HCT116 (cell line): ENCODE measurements at regions not wholly inside any gene's neighbourhood (a gene's known extent, or its start where the extent isn't known, plus 50 kb on each side); places are given as distances from the start of the nearest gene placed in this dataset.

Experiments used
- ATAC-seq: fragments of 200-7000 bp; cut with Tn5 transposase; 2 replicates; pipeline ENCODE4 v1.9.1; 2020; ENCODE audit warnings: mild to moderate bottlenecking, moderate library complexity
- BruUV-seq: library from RNA; stranded (reverse); fragments of 400-500 nt; replicated peaks from 2 replicates; lab custom pipeline; 2021; lab: Mats Ljungman, UMichigan
- CTCF ChIA-PET: fragments of 300-600 bp; sonication (Branson Sonifier 250); formaldehyde crosslinking; loops from one replicate; lab custom pipeline; 2021; ENCODE audit warnings: antibody characterized with exemption; lab: Charles Lee
- POLR2A ChIA-PET: fragments of 300-600, 350-600 bp; sonication (Branson Sonifier 250); formaldehyde crosslinking; loops from one replicate; lab custom pipeline; 2021; ENCODE audit warnings: antibody characterized with exemption; lab: Charles Lee
- RAD21 ChIA-PET, 2 experiments: fragments of 300-600 bp; sonication (Branson Sonifier 250); formaldehyde crosslinking; loops; one replicate each; lab custom pipeline; 2023; ENCODE audit warnings: low total read pairs in 2 of 2; ENCODE audit not compliant: uncharacterized antibody in 2 of 2, unreplicated experiment in 2 of 2, low non-redundant PET in 1 of 2; lab: Charles Lee
- DNase-seq: peaks from one replicate; pipeline ENCODE4 v3.0.0-alpha.2; 2010; ENCODE audit warnings: low read depth, low spot score
- H2AFZ ChIP-seq: fragments of 200-600 bp; shearing (Covaris generic), sonication (generic); 2 replicates; pipeline ENCODE4 v1.6.1; 2017; ENCODE audit warnings: low read depth, mixed run types, mixed read lengths, antibody characterized with exemption, low read length; ENCODE audit not compliant: poor library complexity, severe bottlenecking
- H3K27ac ChIP-seq: 2 replicates; pipeline ENCODE4 v1.5.1; 2012; ENCODE audit warnings: low read depth, low read length
- H3K27me3 ChIP-seq: fragments of 200-600 bp; sonication (generic); 2 replicates; pipeline ENCODE4 v1.6.1; 2016; ENCODE audit warnings: mixed run types, low read length, mixed read lengths; ENCODE audit not compliant: insufficient read depth
- H3K36me3 ChIP-seq, 2 experiments: fragments of 200-500 bp in 1 of 2; fragments of 200-600 bp in 1 of 2; sonication (Bioruptor generic) in 1 of 2; sonication (generic) in 1 of 2; 2 replicates each; pipeline versions ENCODE4 v1.5.1 to v1.6.1; 2014 to 2016; ENCODE audit warnings: low read length in 2 of 2, inconsistent platforms in 1 of 2, mixed read lengths in 1 of 2, mixed run types in 1 of 2; ENCODE audit not compliant: insufficient read depth in 2 of 2, control insufficient read depth in 1 of 2
- H3K4me1 ChIP-seq, 2 experiments: fragments of 200-600 bp in 1 of 2; sonication (generic) in 1 of 2; 2 replicates each; pipeline versions ENCODE4 v1.5.1 to v1.6.1; 2012 to 2017; ENCODE audit warnings: low read length in 2 of 2, inconsistent platforms in 1 of 2, mild to moderate bottlenecking in 1 of 2, mixed read lengths in 1 of 2, mixed run types in 1 of 2, moderate library complexity in 1 of 2; ENCODE audit not compliant: insufficient read depth in 2 of 2, control insufficient read depth in 1 of 2
- H3K4me2 ChIP-seq: fragments of 200-600 bp; sonication (generic); 2 replicates; pipeline ENCODE4 v1.6.1; 2017; ENCODE audit warnings: mixed run types, low read length, mixed read lengths
- H3K4me3 ChIP-seq, 2 experiments: fragments of 200-600 bp in 1 of 2; sonication (generic) in 1 of 2; replicated peaks in 1 of 2; 2 replicates each; pipeline ENCODE4 v1.5.1; 2011 to 2016; ENCODE audit warnings: low read length in 2 of 2, control low read depth in 1 of 2, low read depth in 1 of 2, mild to moderate bottlenecking in 1 of 2, mixed read lengths in 1 of 2, mixed run types in 1 of 2
- H3K79me2 ChIP-seq: fragments of 200-600 bp; sonication (generic); 2 replicates; pipeline ENCODE4 v1.6.1; 2017; ENCODE audit warnings: mild to moderate bottlenecking, mixed run types, low read length, moderate library complexity, mixed read lengths; ENCODE audit not compliant: insufficient read depth
- H3K9ac ChIP-seq: fragments of 200-600 bp; sonication (generic); 2 replicates; pipeline ENCODE4 v1.6.1; 2016; ENCODE audit warnings: low read length, mixed read lengths
- H3K9me2 ChIP-seq: fragments of 200-600 bp; sonication (generic), shearing (Covaris generic); 2 replicates; pipeline ENCODE4 v1.6.1; 2017; ENCODE audit warnings: mixed run types, mild to moderate bottlenecking, moderate library complexity; ENCODE audit not compliant: insufficient read depth
- H3K9me3 ChIP-seq, 2 experiments: fragments of 200-500 bp in 1 of 2; fragments of 200-600 bp in 1 of 2; sonication (Bioruptor generic) in 1 of 2; sonication (generic) in 1 of 2; 2 replicates each; pipeline ENCODE4 v1.6.1; 2014 to 2017; ENCODE audit warnings: low read length in 2 of 2, mixed read lengths in 2 of 2, inconsistent platforms in 1 of 2, low read depth in 1 of 2, mild to moderate bottlenecking in 1 of 2, mixed run types in 1 of 2, moderate library complexity in 1 of 2; ENCODE audit not compliant: control insufficient read depth in 1 of 2, insufficient read depth in 1 of 2
- H4K20me1 ChIP-seq: fragments of 200-600 bp; sonication (generic), shearing (Covaris generic); 2 replicates; pipeline ENCODE4 v1.6.1; 2017; ENCODE audit warnings: mixed run types, mild to moderate bottlenecking, moderate library complexity; ENCODE audit not compliant: insufficient read depth
- EGR1 ChIP-seq: IDR thresholded peaks from 2 replicates; pipeline ENCODE4 v1.6.1; 2012; ENCODE audit warnings: low read depth
- ELF1 ChIP-seq: IDR thresholded peaks from 2 replicates; pipeline ENCODE4 v1.6.1; 2012; ENCODE audit warnings: low read depth, borderline replicate concordance
- EZH2phosphoT487 ChIP-seq: fragments of 200-600 bp; IDR thresholded peaks from 2 replicates; pipeline ENCODE4 v1.6.1; 2018; ENCODE audit warnings: antibody characterized with exemption, borderline replicate concordance
- POLR2AphosphoS5 ChIP-seq: IDR thresholded peaks from 2 replicates; pipeline ENCODE4 v1.6.1; 2011; ENCODE audit warnings: mild to moderate bottlenecking, low read depth, low read length, moderate library complexity
- SP1 ChIP-seq: IDR thresholded peaks from 2 replicates; pipeline ENCODE4 v1.6.1; 2012; ENCODE audit warnings: low read depth
- TCF7L2 ChIP-seq: IDR thresholded peaks from 2 replicates; pipeline ENCODE4 v1.7.0; 2011; ENCODE audit warnings: borderline replicate concordance, inconsistent platforms; ENCODE audit not compliant: insufficient read depth, insufficient read length; ENCODE audit errors: extremely low read depth
- YY1 ChIP-seq: IDR thresholded peaks from 2 replicates; pipeline ENCODE4 v1.6.1; 2011; ENCODE audit warnings: low read length, low read depth, moderate library complexity, mild to moderate bottlenecking; ENCODE audit not compliant: insufficient replicate concordance; ENCODE audit errors: extremely low read depth
- ZNF274 ChIP-seq: fragments of 200-500 bp; sonication (Bioruptor generic); IDR thresholded peaks from 2 replicates; pipeline ENCODE4 v1.6.1; 2014; ENCODE audit warnings: mild to moderate bottlenecking, low read depth, low read length, inconsistent platforms
- intact Hi-C: fragments of 100-400 bp; cut with micrococcal nuclease; formaldehyde crosslinking; loops from 2 replicates; pipeline ENCODE4 v1.10.0; 2022
- TF ChIP-seq, protein P1 (sequence below): IDR thresholded peaks from 2 replicates; pipeline ENCODE4 v1.6.1; 2012
- TF ChIP-seq, protein P2 (sequence below): IDR thresholded peaks from 2 replicates; pipeline ENCODE4 v1.6.1; 2012; ENCODE audit warnings: low read depth

GRCh38 chr11:127454856-127455255 is 454.3 kb upstream of the KIRREL3 start:
- H4K20me1 ChIP-seq = no peaks in the 10 kb centered on the region
- ATAC-seq (no peak), DNase-seq (no peak)
- H2AFZ ChIP-seq = no peak overlapping the region
- no peaks in the 10 kb centered on the region for H3K79me2 ChIP-seq
- H3K36me3 ChIP-seq = no peaks in the 10 kb centered on the region
- H3K4me2 ChIP-seq = no peak overlapping the region
- ChIA-PET CTCF (no interaction called here), RAD21 (no interaction called here)
- no peak overlapping the region for H3K27ac ChIP-seq
- H3K4me3 ChIP-seq = no peak overlapping the region
- no TSS peak for BruUV-seq
- H3K27me3 ChIP-seq = no peaks in the 10 kb centered on the region
- no peaks in the 10 kb centered on the region for H3K4me1 ChIP-seq
- H3K9me3 ChIP-seq = peaks cover 0 to 18% of the 10 kb centered on the region in 2 experiments; a peak in 2 of 4 replicates
- no peak for TF ChIP-seq EGR1
- no peak for TF ChIP-seq YY1
- no peak for TF ChIP-seq SP1
- no peak for TF ChIP-seq ZNF274
- no peak for TF ChIP-seq TCF7L2
- TF ChIP-seq, protein P1, sequence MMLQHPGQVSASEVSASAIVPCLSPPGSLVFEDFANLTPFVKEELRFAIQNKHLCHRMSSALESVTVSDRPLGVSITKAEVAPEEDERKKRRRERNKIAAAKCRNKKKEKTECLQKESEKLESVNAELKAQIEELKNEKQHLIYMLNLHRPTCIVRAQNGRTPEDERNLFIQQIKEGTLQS = no peak
- TF ChIP-seq POLR2AphosphoS5 = no peak
- TF ChIP-seq, all 23 proteins: peak for 0
- Histone ChIP-seq H3K9ac (no peak overlapping the region), H3K9me2 (no peaks in the 10 kb centered on the region)
- POLR2A ChIA-PET = no interaction called here
- intact Hi-C loops = no loop called here

DNA sequence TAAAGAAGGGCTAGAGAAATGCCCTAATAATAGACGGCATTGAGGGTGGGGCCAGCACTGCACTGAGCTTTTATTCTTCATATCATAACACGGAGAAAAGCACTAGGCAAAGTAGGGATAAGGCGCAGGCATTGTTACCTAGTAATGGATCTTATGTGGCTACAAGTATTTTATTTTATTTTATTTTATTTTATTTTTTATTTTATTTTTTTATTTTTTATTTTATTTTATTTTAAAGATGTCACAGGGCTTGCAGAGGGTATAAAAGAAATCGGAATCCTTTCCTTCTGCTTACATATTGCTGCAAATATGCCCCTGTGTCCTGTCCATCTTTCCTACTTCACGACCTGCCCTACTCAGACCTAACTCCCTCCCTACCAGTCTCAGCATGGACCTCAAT is 452.0 kb upstream of the KIRREL3 start:
- H3K4me3 ChIP-seq = no peak overlapping the region
- intact Hi-C loops = no loop called here
- H3K27ac ChIP-seq = no peak overlapping the region
- no peak for TF ChIP-seq EGR1
- no peak for TF ChIP-seq ELF1
- TF ChIP-seq, protein P2, sequence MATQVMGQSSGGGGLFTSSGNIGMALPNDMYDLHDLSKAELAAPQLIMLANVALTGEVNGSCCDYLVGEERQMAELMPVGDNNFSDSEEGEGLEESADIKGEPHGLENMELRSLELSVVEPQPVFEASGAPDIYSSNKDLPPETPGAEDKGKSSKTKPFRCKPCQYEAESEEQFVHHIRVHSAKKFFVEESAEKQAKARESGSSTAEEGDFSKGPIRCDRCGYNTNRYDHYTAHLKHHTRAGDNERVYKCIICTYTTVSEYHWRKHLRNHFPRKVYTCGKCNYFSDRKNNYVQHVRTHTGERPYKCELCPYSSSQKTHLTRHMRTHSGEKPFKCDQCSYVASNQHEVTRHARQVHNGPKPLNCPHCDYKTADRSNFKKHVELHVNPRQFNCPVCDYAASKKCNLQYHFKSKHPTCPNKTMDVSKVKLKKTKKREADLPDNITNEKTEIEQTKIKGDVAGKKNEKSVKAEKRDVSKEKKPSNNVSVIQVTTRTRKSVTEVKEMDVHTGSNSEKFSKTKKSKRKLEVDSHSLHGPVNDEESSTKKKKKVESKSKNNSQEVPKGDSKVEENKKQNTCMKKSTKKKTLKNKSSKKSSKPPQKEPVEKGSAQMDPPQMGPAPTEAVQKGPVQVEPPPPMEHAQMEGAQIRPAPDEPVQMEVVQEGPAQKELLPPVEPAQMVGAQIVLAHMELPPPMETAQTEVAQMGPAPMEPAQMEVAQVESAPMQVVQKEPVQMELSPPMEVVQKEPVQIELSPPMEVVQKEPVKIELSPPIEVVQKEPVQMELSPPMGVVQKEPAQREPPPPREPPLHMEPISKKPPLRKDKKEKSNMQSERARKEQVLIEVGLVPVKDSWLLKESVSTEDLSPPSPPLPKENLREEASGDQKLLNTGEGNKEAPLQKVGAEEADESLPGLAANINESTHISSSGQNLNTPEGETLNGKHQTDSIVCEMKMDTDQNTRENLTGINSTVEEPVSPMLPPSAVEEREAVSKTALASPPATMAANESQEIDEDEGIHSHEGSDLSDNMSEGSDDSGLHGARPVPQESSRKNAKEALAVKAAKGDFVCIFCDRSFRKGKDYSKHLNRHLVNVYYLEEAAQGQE = no peak
- TF ChIP-seq EZH2phosphoT487 = no peak
- RAD21 ChIA-PET = no interaction called here
- no peak overlapping the region for H3K9ac ChIP-seq
- ATAC-seq (no peak), DNase-seq (no peak)
- H3K36me3 ChIP-seq = no peaks in the 10 kb centered on the region
- no peaks in the 10 kb centered on the region for H4K20me1 ChIP-seq
- H3K79me2 ChIP-seq = no peaks in the 10 kb centered on the region
- POLR2A ChIA-PET = no interaction called here
- no TSS peak for BruUV-seq
- peaks cover 3 to 14% of the 10 kb centered on the region in 2 experiments; a peak in 2 of 4 replicates for H3K9me3 ChIP-seq
- no peak overlapping the region for H3K4me2 ChIP-seq
- H3K4me1 ChIP-seq = no peaks in the 10 kb centered on the region
- H3K27me3 ChIP-seq = no peaks in the 10 kb centered on the region
- CTCF ChIA-PET = no interaction called here
- H2AFZ ChIP-seq = no peak overlapping the region
- no peaks in the 10 kb centered on the region for H3K9me2 ChIP-seq
